ENCODE measurements at regions not wholly inside any gene's neighbourhood (a gene's known extent, or its start where the extent isn't known, plus 50 kb on each side); places are given as distances from the start of the nearest gene placed in this dataset.

DNA sequence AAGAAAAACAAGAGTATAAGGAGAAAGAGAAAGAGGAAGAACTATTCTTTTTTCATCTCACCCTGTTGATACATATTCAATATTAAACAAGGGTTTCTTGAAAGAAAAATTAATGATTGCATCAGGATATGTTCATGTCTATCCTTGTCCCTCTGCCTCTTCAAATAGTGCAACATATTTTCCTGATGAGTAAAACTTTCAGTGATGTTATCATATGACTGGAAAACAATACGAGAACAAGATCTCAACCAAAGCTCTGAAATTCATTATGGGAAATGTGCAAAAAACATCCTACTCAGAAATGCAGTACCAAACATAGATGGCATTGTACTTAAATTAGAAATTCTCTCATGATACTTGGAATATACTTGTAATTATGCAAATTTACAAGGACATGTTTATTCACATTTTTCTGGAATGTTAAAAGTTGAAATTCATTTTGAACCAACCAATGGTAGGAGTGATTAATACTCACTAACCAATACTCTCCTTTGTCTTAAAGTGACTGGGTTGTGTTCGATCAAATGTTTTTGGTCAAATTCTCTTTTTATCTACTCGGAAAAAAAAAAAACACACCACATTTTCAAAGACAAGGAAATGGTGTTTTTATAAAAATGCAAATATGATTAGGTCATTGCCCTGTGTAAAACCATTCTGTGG lies 148.9 kb upstream of the GULP1 start:
- no peak for ATAC-seq
- intact Hi-C loops (cut with DNase I, micrococcal nuclease), result no loop called here
- no peak for DNase-seq

- DNase-seq, result no peak
- ATAC-seq, result no peak
- intact Hi-C loops (cut with DNase I, micrococcal nuclease), result no loop called here
These were observed 145.8 kb upstream of the GULP1 start for GRCh38 chr2:188145885-188146284.

DNA sequence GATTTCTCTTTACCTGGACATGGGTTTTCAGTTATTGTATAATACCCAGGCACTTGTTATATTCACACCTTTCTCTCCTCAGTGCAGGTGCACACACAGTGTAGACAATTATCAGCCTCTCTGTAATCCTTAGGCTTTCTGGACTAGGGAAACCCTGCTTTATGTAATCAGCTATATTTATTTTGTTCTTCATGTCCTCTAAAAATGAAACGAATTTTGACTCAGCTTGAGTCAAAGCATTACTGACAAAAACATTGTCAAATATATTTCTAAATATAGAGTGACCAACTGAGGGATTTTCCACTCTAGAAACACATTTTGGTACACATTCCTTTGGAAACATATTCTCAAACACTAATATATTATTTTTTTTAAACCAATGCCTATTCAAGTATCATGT lies 144.8 kb upstream of the GULP1 start:
- DNase-seq (no peak), ATAC-seq (no peak)
- intact Hi-C loops (cut with DNase I, micrococcal nuclease), result no loop called here

- intact Hi-C loops (cut with DNase I, micrococcal nuclease), result no loop called here
- no peak for DNase-seq
- ATAC-seq, result no peak
These were observed 140.0 kb upstream of the GULP1 start for GRCh38 chr2:188151670-188152069.

DNA sequence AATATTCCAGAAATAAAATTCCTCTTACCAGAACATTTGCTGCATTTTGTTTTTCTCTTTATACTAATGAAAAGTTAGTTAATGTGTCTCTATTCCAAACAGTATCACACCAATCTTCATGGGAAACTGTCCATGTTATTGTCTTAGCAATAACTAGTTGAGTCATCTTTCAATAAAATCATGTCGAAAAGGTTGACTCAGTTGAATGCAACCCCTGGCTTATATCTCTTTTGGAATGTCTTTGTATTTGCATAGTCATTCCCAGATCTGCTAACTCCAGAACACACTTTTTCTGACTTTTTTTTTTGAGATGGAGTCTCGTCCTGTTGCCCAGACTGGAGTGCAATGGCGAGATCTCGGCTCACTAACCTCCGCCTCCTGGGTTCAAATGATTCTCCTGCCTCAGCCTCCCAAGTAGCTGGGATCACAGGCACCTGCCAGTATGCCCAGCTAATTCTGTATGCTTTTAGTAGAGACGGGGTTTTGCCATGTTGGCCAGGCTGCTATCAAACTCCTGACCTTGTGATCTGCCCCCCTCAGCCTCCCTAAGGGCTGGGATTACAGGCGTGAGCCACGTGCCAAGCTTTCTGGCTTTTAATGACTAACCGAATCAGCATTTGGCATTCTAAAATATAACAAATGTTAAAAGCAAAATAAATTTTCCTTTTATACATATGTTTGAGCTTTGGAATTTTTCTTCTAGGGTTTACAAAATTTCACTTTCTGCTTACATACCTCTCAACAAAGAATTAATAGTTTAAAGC lies 133.2 kb upstream of the GULP1 start:
- no peak for ATAC-seq
- no peak for DNase-seq

GRCh38 chr2:188159484-188159883 lies 132.2 kb upstream of the GULP1 start:
- no peak for DNase-seq
- ATAC-seq, result no peak
- intact Hi-C loops (cut with DNase I, micrococcal nuclease), result no loop called here

More for the DNA sequence above, 133.2 kb upstream of the GULP1 start:
- intact Hi-C loops (cut with DNase I, micrococcal nuclease), result no loop called here

GRCh38 chr2:188170356-188170755 lies 121.3 kb upstream of the GULP1 start:
- DNase-seq, result no peak
- intact Hi-C loops (cut with DNase I, micrococcal nuclease), result no loop called here
- no peak for ATAC-seq

- intact Hi-C loops (cut with DNase I, micrococcal nuclease), result no loop called here
- DNase-seq (no peak), ATAC-seq (no peak)
These were observed 115.1 kb upstream of the GULP1 start for GRCh38 chr2:188176620-188177019.

DNA sequence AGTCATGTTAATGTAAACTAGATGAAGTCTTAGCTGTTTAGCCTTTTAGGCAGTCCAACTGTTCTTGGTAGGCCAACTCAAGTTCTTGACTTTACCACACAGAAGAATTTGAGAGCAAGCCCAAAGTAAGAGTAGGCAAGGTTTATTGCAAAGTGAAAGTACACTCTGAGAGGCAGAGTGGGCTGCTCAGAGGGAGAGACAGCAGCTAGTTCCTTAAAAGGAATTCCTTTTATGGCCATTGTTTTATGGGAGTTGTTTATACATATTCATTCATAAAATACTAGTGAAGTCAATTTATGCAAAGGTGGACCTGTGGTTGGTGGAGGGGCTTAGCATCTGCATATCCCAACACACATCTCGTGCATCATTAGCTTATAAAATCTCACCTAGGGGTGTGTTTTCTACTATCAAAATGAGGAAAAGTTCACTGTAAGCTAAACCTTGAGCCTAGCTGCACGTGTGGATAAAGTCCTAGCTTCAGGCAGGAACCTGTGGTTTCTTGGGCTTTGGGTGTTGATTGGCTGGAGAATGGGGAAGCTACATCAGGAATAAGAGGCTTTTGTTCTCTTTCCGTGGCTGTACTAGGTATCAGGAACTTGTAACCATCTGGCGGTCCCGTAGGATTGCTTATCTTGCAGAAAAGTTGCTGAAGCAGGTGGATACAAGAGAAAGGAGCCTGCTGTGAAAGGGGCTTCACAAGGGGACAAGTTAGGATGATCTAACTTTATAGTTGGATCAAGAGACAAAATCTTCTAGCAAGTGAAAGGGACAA lies 110.4 kb upstream of the GULP1 start:
- intact Hi-C loops (cut with DNase I, micrococcal nuclease), result no loop called here
- no peak for DNase-seq
- no peak for ATAC-seq

- ATAC-seq (no peak), DNase-seq (no peak)
- intact Hi-C loops (cut with DNase I, micrococcal nuclease), result no loop called here
These were observed 109.8 kb upstream of the GULP1 start for GRCh38 chr2:188181884-188182283.

DNA sequence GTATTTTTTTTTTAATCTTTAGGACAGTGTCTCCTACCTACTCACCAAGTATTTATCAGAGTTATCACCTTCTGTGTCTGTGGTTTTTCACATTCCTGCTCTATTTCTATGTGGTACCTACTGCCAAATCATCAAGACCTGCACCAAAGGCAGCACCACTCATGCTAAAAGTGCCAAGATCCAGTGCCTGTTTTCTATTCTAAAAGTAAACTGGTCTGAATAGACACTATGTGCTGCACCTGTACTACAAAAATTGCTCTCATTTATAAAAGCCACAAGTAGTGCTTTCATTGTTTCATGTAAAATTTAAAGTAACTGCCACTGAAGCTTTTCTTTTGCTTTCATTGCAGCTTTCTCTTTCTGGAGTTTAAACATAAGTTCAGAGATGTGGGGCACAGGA lies 103.9 kb upstream of the GULP1 start:
- ATAC-seq (no peak), DNase-seq (no peak)
- intact Hi-C loops (cut with DNase I, micrococcal nuclease), result no loop called here

DNA sequence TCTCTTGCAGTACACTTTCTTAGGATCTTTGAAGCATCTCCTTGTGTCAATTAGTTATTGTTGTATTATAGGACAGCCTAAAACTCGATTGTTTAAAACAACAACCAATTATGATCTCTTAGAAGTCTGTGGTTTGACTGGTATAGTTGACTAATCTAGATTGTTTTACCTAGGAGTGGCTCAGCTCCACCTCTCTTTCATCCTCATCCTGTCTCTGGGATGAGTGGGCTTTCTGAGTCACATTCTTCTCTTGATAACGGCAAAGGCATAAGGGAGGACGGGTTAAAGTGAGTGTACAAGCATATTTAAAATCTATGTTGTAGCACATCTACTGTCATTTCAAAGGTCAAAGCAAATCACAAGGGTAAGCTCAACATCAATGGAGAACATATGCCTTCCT lies 102.3 kb upstream of the GULP1 start:
- DNase-seq (no peak), ATAC-seq (no peak)
- intact Hi-C loops (cut with DNase I, micrococcal nuclease), result no loop called here

- intact Hi-C loops (cut with DNase I, micrococcal nuclease), result no loop called here
- no peak for ATAC-seq
These were observed 98.4 kb upstream of the GULP1 start for GRCh38 chr2:188193230-188193629.

GRCh38 chr2:188196343-188197008 lies 95.2 kb upstream of the GULP1 start:
- DNase-seq, result no peak
- ATAC-seq, result no peak
- intact Hi-C loops (cut with DNase I, micrococcal nuclease), result no loop called here

More at GRCh38 chr2:188193230-188193629, 98.4 kb upstream of the GULP1 start:
- no peak for DNase-seq

GRCh38 chr2:188199716-188200128 lies 92.0 kb upstream of the GULP1 start:
- ATAC-seq, result no peak
- no peak for DNase-seq
- intact Hi-C loops (cut with DNase I, micrococcal nuclease), result no loop called here

GRCh38 chr2:188201639-188202038 lies 90.0 kb upstream of the GULP1 start:
- intact Hi-C loops (cut with DNase I, micrococcal nuclease), result no loop called here
- DNase-seq (no peak), ATAC-seq (no peak)

DNA sequence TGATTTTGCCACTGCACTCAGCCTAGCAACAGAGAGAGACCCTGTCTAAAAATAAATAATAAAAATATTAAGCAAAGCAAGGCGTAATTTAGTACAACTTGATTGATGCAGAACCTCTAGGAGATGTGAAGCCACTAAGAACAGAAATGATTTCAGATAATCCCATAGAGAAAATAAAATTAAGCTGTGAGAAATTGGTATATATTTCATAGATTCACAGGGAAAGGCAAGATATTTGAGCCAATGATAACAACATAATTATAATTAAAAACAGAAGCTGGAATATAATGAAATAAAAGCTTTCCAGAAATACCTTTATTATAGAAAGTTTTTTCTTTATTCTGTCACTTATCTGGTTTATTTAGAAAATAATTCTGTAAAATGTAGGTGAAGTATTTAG lies 88.9 kb upstream of the GULP1 start:
- ATAC-seq (no peak), DNase-seq (no peak)
- intact Hi-C loops (cut with DNase I, micrococcal nuclease), result no loop called here

DNA sequence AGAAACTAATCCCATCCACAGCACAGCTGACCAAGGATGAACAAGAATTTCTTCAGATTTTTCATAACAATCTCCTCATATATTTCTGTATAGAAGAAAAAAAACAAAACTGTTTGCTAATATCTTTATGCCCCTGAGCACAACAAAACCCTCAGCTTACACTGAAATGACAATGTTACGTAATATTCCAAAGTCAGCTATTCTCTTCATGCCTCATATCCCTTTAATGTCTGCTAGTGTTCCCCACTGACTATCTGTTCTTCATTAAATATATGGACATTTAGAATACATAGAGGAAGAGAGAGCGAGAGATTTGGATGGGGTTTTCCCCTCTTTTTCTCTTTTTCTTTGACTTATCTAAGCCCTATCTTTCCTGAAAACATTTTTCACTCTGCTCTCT lies 87.9 kb upstream of the GULP1 start:
- intact Hi-C loops (cut with DNase I, micrococcal nuclease), result no loop called here
- ATAC-seq, result no peak
- no peak for DNase-seq

DNA sequence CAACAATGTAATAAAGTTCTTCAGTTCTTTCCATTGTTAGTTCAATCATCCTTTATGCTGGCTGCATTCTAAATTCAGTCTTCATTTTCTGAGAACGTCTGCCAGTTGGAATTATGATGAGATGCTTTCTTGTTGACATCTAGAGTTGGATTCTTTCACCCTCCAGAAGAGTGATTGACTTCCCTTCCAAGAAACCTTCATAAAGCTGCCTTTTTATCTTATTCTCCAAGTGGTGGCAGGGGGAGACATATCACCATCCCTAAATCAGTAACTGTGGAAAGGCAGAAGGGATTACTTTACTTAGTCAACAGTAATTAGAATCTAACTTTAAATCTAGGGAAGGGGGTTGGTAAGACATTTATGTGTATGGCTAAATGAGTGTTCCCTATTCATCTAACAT lies 86.8 kb upstream of the GULP1 start:
- DNase-seq (no peak), ATAC-seq (no peak)
- intact Hi-C loops (cut with DNase I, micrococcal nuclease), result no loop called here

- no peak for ATAC-seq
- intact Hi-C loops (cut with DNase I, micrococcal nuclease), result no loop called here
- DNase-seq, result no peak
These were observed 84.1 kb upstream of the GULP1 start for GRCh38 chr2:188207554-188207953.

All from left colon (tissue), 2 donors.